Adrenal gland (tissue), 9 donors: ENCODE measurements at regions not wholly inside any gene's neighbourhood (a gene's known extent, or its start where the extent isn't known, plus 50 kb on each side); places are given as distances from the start of the nearest gene placed in this dataset.

Experiments
- DNase-seq, 7 donors: peaks; one replicate each; pipeline ENCODE4 v3.0.0-alpha.2; 2019 to 2020
- H3K27ac ChIP-seq, 5 donors: fragments of 200-600 bp; sonication (generic) in 4 of 5; 1 replicate in 3 of 5; 2 replicates in 2 of 5; pipeline versions ENCODE4 v1.5.1 to v1.8.0; 2016 to 2020; ENCODE audit warnings: mild to moderate bottlenecking in 1 of 5
- H3K27me3 ChIP-seq: fragments of 200-600 bp; 2 replicates; pipeline ENCODE4 v1.8.0; 2021
- H3K36me3 ChIP-seq, 2 donors: fragments of 200-600 bp; replicated peaks in 1 of 2; 1 replicate in 1 of 2; 2 replicates in 1 of 2; pipeline versions ENCODE4 v1.5.1 to v1.8.0; 2018 to 2022
- H3K4me1 ChIP-seq, 2 donors: fragments of 200-600 bp; replicated peaks in 1 of 2; 1 replicate in 1 of 2; 2 replicates in 1 of 2; pipeline versions ENCODE4 v1.5.1 to v1.8.0; 2018 to 2021
- H3K4me3 ChIP-seq, 4 donors: fragments of 200-600 bp; sonication (generic) in 3 of 4; one replicate each; pipeline ENCODE4 v1.5.1; 2016 to 2018
- H3K9me3 ChIP-seq, 3 donors: fragments of 200-600 bp; sonication (generic) in 1 of 3; replicated peaks in 1 of 3; 1 replicate in 2 of 3; 2 replicates in 1 of 3; pipeline versions ENCODE4 v1.5.1 to v1.8.0; 2016 to 2021
- POLR2A ChIP-seq, 2 donors: fragments of 450-650 bp; IDR thresholded peaks; one replicate each; pipeline ENCODE4 v1.6.1; 2017; ENCODE audit warnings: antibody characterized with exemption in 2 of 2, mild to moderate bottlenecking in 2 of 2, moderate library complexity in 1 of 2
- WGBS, 4 donors: extraction: QIAGEN DNeasy Blood & Tissue Kit in 2 of 4; methylation state at CpG; one replicate each; pipeline versions ENCODE4 v1.1.5 to v1.1.7; 2013 to 2017; 5-methylcytosine and 5-hydroxymethylcytosine counted together
- intact Hi-C, 2 donors: fragments of 100-400 bp; cut with DNase I; formaldehyde crosslinking; loops; one replicate each; pipeline versions ENCODE4 v1.14.1 to v1.15.0; 2022 to 2023
- TF ChIP-seq, protein P1 (sequence below), 6 experiments: fragments of 450-650 bp in 4 of 6; fragments of 200-600 bp in 2 of 6; sonication (generic) in 1 of 6; IDR thresholded peaks; 1 replicate in 5 of 6; 2 replicates in 1 of 6; pipeline versions ENCODE4 v1.5.1 to v1.8.0; 2016 to 2021; ENCODE audit warnings: antibody characterized with exemption in 6 of 6, mild to moderate bottlenecking in 2 of 6, moderate library complexity in 1 of 6
- donor health status: healthy with polysubstance abuse.
- donor health status: Bipolar disorder and iron deficiency.
- donor health status: DM: yes; HTN: yes; CAD: no.
- donor health status: DM: no; HTN: no; CAD: no.
- donor health status: DM: no; HTN: no; CAD: no.

DNA sequence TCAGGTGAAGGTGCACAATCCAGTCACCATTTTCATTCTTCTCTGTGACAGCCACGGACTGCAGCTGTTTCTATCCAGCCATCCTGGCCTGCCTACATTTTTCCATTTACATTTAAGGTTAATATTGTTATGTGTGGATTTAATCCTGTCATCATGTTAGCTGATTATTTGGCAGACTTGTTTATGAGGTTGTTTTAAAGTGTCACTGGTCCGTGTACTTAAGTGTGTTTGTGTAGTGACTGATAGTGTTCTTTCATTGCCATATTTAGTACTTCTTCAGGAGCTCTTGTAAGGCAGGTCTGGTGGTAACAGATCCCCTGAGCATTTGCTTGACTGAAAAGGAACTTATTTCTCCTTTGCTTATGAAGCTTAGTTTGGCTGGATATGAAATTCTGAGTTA is 364.2 kb downstream of the JRKL start:
- 73 to 86% (median 86%) methylated on average over 2 of the region's 2 CpGs for WGBS, 4 donors
- Histone ChIP-seq H3K4me1 (no peaks in the 10 kb centered on the region), H3K36me3 (no peaks in the 10 kb centered on the region), H3K9me3 (no peaks in the 10 kb centered on the region), H3K4me3 (no peak overlapping the region), H3K27me3 (no peaks in the 10 kb centered on the region), H3K27ac (no peak overlapping the region)
- TF ChIP-seq, protein P1, sequence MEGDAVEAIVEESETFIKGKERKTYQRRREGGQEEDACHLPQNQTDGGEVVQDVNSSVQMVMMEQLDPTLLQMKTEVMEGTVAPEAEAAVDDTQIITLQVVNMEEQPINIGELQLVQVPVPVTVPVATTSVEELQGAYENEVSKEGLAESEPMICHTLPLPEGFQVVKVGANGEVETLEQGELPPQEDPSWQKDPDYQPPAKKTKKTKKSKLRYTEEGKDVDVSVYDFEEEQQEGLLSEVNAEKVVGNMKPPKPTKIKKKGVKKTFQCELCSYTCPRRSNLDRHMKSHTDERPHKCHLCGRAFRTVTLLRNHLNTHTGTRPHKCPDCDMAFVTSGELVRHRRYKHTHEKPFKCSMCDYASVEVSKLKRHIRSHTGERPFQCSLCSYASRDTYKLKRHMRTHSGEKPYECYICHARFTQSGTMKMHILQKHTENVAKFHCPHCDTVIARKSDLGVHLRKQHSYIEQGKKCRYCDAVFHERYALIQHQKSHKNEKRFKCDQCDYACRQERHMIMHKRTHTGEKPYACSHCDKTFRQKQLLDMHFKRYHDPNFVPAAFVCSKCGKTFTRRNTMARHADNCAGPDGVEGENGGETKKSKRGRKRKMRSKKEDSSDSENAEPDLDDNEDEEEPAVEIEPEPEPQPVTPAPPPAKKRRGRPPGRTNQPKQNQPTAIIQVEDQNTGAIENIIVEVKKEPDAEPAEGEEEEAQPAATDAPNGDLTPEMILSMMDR (IDR thresholded peaks at IDR 0.05), result no peak
- no peak for TF ChIP-seq POLR2A (IDR thresholded peaks at IDR 0.05)
- intact Hi-C loops, result no loop called here
- DNase-seq, result no peak

DNA sequence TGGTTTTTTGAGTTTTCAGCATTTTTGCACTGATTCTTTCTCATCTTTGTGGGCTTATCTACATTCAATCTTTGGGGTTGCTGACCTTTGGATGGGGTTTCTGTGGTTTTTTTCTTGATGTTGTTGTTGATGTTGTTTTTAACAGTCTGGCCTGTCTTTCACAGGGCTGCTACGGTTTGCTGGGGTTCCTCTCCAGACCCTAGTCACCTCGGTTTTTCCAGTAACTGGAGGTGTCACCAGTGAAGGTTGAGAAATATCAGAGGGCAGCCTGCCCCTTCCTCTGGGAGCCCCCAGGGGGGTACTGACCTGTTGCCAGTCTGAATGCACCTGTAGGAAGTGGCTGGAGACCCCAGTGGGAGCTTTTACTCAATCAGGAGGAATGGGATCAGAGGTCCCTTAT is 365.4 kb downstream of the JRKL start:
- Histone ChIP-seq H3K27ac (no peak overlapping the region), H3K9me3 (no peaks in the 10 kb centered on the region), H3K4me1 (no peaks in the 10 kb centered on the region), H3K36me3 (no peaks in the 10 kb centered on the region), H3K27me3 (no peaks in the 10 kb centered on the region), H3K4me3 (no peak overlapping the region)
- no peak for DNase-seq
- TF ChIP-seq POLR2A (IDR thresholded peaks at IDR 0.05), result no peak
- TF ChIP-seq, protein P1 (IDR thresholded peaks at IDR 0.05), result no peak
- WGBS, 4 donors, result 86 to 95% (median 93%) methylated on average over 2 of the region's 2 CpGs
- intact Hi-C loops, result no loop called here

DNA sequence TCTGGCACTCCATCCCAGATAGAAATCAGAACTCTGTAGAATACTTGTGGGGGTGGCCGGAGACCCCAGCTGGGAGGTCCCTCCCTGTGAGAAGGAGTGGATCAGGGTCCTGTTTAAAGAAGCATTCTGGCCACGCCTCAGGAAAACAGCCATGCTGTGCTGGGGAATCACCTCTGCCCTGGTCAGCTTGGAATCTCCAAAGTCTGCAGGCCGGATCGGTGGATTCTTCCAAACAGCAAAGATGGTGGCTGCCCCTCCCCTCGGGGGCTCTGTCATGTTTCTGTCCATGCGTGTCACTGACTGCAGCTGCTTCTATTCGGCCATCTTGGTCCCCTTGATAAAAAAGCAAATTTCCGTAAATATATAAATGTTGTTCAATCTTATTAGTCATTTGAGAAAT is 365.9 kb downstream of the JRKL start:
- no peak for DNase-seq
- H3K4me1 ChIP-seq, result no peaks in the 10 kb centered on the region
- H3K4me3 ChIP-seq, result no peak overlapping the region
- H3K36me3 ChIP-seq, result no peaks in the 10 kb centered on the region
- WGBS, 4 donors, result 81 to 96% (median 89%) methylated on average over 7 to 8 of the region's 8 CpGs
- no peak overlapping the region for H3K27ac ChIP-seq
- TF ChIP-seq POLR2A (IDR thresholded peaks at IDR 0.05), result no peak
- TF ChIP-seq, protein P1 (IDR thresholded peaks at IDR 0.05), result no peak
- H3K27me3 ChIP-seq, result no peaks in the 10 kb centered on the region
- intact Hi-C loops, result no loop called here
- H3K9me3 ChIP-seq, result no peaks in the 10 kb centered on the region

DNA sequence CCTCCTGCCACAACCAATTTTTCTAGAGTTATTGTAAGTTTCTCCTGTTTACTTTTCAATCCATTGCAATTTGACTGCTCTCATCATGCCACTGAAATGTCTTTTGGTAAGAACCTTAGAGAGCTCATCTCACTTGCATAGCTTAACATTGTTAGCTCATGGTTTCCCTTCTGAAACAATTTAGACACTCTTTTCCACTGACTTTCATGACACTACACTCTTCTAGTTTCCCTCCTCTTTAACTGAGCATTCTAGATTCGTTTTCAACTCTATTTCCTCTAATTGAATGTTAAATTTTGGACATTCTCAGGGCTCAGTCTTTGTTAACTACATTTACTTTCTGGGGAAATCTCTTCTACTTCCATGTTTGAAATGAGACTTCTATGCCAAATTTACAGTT is 369.1 kb downstream of the JRKL start:
- H3K27me3 ChIP-seq, result no peaks in the 10 kb centered on the region
- H3K9me3 ChIP-seq, result no peaks in the 10 kb centered on the region
- TF ChIP-seq, protein P1 (IDR thresholded peaks at IDR 0.05), result no peak
- TF ChIP-seq POLR2A (IDR thresholded peaks at IDR 0.05), result no peak
- H3K27ac ChIP-seq, result no peak overlapping the region
- H3K36me3 ChIP-seq, result no peaks in the 10 kb centered on the region
- intact Hi-C loops, result no loop called here
- 38 to 57% (median 48%) methylated on average over 1 of the region's 1 CpG for WGBS, 4 donors
- H3K4me3 ChIP-seq, result no peak overlapping the region
- H3K4me1 ChIP-seq, result no peaks in the 10 kb centered on the region
- DNase-seq, result no peak
